GM11168 (cell line): ENCODE measurements at regions not wholly inside any gene's neighbourhood (a gene's known extent, or its start where the extent isn't known, plus 50 kb on each side); places are given as distances from the start of the nearest gene placed in this dataset.

ENCODE experiments used
- in situ Hi-C: fragments of 300-500 bp; cut with MboI; formaldehyde crosslinking; loops from one replicate; pipeline ENCODE4 v1.12.0; 2022; ENCODE audit warnings: low sequenced_read_pairs; ENCODE audit not compliant: unreplicated experiment

- in situ Hi-C loops: no loop called here
Observed at GRCh38 chr7:22596763-22597400, 96.9 kb upstream of the STEAP1B start.

- in situ Hi-C loops: no loop called here
Observed at GRCh38 chr7:22594020-22594419, 94.0 kb upstream of the STEAP1B start.

GRCh38 chr7:22591271-22591670 is 91.3 kb upstream of the STEAP1B start:
- in situ Hi-C loops: no loop called here

- in situ Hi-C loops: no loop called here
Observed at GRCh38 chr7:22589641-22590201, 89.7 kb upstream of the STEAP1B start.

- in situ Hi-C loops: no loop called here
Observed at GRCh38 chr7:22588351-22588750, 88.4 kb upstream of the STEAP1B start.

GRCh38 chr7:22587322-22587721 is 87.3 kb upstream of the STEAP1B start:
- in situ Hi-C loops: no loop called here

- in situ Hi-C loops: no loop called here
Observed at GRCh38 chr7:22586786-22587140, 86.8 kb upstream of the STEAP1B start.

- in situ Hi-C loops: no loop called here
Observed at GRCh38 chr7:22586101-22586785, 86.3 kb upstream of the STEAP1B start.

GRCh38 chr7:22584179-22584578 is 84.2 kb upstream of the STEAP1B start:
- in situ Hi-C loops: no loop called here

GRCh38 chr7:22582863-22583622 is 83.1 kb upstream of the STEAP1B start:
- in situ Hi-C loops: no loop called here

GRCh38 chr7:22581099-22581498 is 81.1 kb upstream of the STEAP1B start:
- in situ Hi-C loops: no loop called here

- in situ Hi-C loops: no loop called here
Observed at GRCh38 chr7:22579961-22580360, 80.0 kb upstream of the STEAP1B start.

GRCh38 chr7:22578007-22578733 is 78.2 kb upstream of the STEAP1B start:
- in situ Hi-C loops: no loop called here

GRCh38 chr7:22577470-22578001 is 77.5 kb upstream of the STEAP1B start:
- in situ Hi-C loops: no loop called here

GRCh38 chr7:22576612-22577469 is 76.9 kb upstream of the STEAP1B start:
- in situ Hi-C loops: no loop called here

GRCh38 chr7:22574754-22575520 is 74.9 kb upstream of the STEAP1B start:
- in situ Hi-C loops: no loop called here

GRCh38 chr7:22572937-22573336 is 72.9 kb upstream of the STEAP1B start:
- in situ Hi-C loops: no loop called here

- in situ Hi-C loops: no loop called here
Observed at GRCh38 chr7:22572292-22572691, 72.3 kb upstream of the STEAP1B start.

GRCh38 chr7:22571766-22572165 is 71.8 kb upstream of the STEAP1B start:
- in situ Hi-C loops: no loop called here
